Panc1 (cell line): ENCODE measurements at regions not wholly inside any gene's neighbourhood (a gene's known extent, or its start where the extent isn't known, plus 50 kb on each side); places are given as distances from the start of the nearest gene placed in this dataset.
A peak's percentile ranks its signal among the peaks of the same experiment; 100 is the strongest.

Experiments used
- ATAC-seq: fragments of 200-7000 bp; cut with Tn5 transposase; 2 replicates; pipeline ENCODE4 v1.9.1; 2020; ENCODE audit warnings: mild to moderate bottlenecking, moderate library complexity
- BruUV-seq: library from RNA; stranded (reverse); fragments of 400-500 nt; replicated peaks from 2 replicates; lab custom pipeline; 2021; lab: Mats Ljungman, UMichigan
- CTCF ChIA-PET: fragments of 300-600 bp; sonication (Branson Sonifier 250); formaldehyde crosslinking; loops from one replicate; lab custom pipeline; 2022; ENCODE audit warnings: antibody characterized with exemption; lab: Charles Lee
- POLR2A ChIA-PET: fragments of 300-600 bp; sonication (Branson Sonifier 250); formaldehyde crosslinking; loops from one replicate; lab custom pipeline; 2022; ENCODE audit warnings: antibody characterized with exemption; lab: Charles Lee
- DNase-seq: peaks from one replicate; pipeline ENCODE4 v3.0.0-alpha.2; 2010; ENCODE audit warnings: low read depth, low spot score
- H3K27ac ChIP-seq: 2 replicates; pipeline ENCODE4 v1.5.1; 2011; ENCODE audit warnings: mild to moderate bottlenecking, low read length, inconsistent platforms
- H3K27me3 ChIP-seq: fragments of 200-500 bp; sonication (Bioruptor generic); 2 replicates; pipeline ENCODE4 v1.6.0; 2014; ENCODE audit warnings: low read length, inconsistent platforms; ENCODE audit not compliant: control insufficient read depth, insufficient read depth
- H3K36me3 ChIP-seq: fragments of 200-500 bp; sonication (Bioruptor generic); 2 replicates; pipeline ENCODE4 v1.5.1; 2014; ENCODE audit warnings: inconsistent platforms, mild to moderate bottlenecking, low read length, moderate library complexity; ENCODE audit not compliant: control insufficient read depth, insufficient read depth
- H3K4me1 ChIP-seq: 2 replicates; pipeline ENCODE4 v1.5.1; 2011; ENCODE audit warnings: inconsistent platforms, mild to moderate bottlenecking, low read length, moderate library complexity; ENCODE audit not compliant: control insufficient read depth, insufficient read depth
- H3K4me3 ChIP-seq, 2 experiments: 2 replicates each; pipeline ENCODE4 v1.5.1; 2011 to 2012; ENCODE audit warnings: low read depth in 2 of 2, low read length in 2 of 2, mild to moderate bottlenecking in 2 of 2, inconsistent platforms in 1 of 2, moderate library complexity in 1 of 2
- H3K9me3 ChIP-seq: fragments of 200-500 bp; sonication (Bioruptor generic); 2 replicates; pipeline ENCODE4 v1.5.1; 2014; ENCODE audit warnings: low read depth, mild to moderate bottlenecking, inconsistent platforms, low read length, moderate library complexity; ENCODE audit not compliant: control insufficient read depth, insufficient read depth
- CTCF ChIP-seq: fragments of 450-650 bp; IDR thresholded peaks from 2 replicates; pipeline ENCODE4 v1.5.1; 2017; ENCODE audit warnings: mild to moderate bottlenecking
- POLR2AphosphoS5 ChIP-seq: IDR thresholded peaks from 2 replicates; pipeline ENCODE4 v1.6.1; 2012; ENCODE audit warnings: mild to moderate bottlenecking, low read depth, low read length, moderate library complexity
- SIN3A ChIP-seq: IDR thresholded peaks from 2 replicates; pipeline ENCODE4 v1.6.1; 2012; ENCODE audit warnings: low read depth, mild to moderate bottlenecking, low read length, moderate library complexity, borderline replicate concordance; ENCODE audit not compliant: insufficient read depth
- TCF7L2 ChIP-seq: IDR thresholded peaks from 2 replicates; pipeline ENCODE4 v1.6.1; 2011; ENCODE audit warnings: mild to moderate bottlenecking, low read depth, low read length, inconsistent platforms
- in situ Hi-C: cut with HindIII; loops from 2 replicates; pipeline ENCODE4 v1.10.0; 2016; ENCODE audit warnings: low sequenced_read_pairs, low pct_unique_long_range_greater_than_20kb
- intact Hi-C: fragments of 100-400 bp; cut with micrococcal nuclease; formaldehyde crosslinking; loops from one replicate; pipeline ENCODE4 v1.10.0; 2022; ENCODE audit not compliant: unreplicated experiment

GRCh38 chr5:136886608-136887007, 521.3 kb upstream of the TRPC7 start:
- intact Hi-C loops (no loop called here), in situ Hi-C loops (no loop called here)
- ChIA-PET POLR2A (no interaction called here), CTCF (no interaction called here)
- BruUV-seq: no TSS peak
- Histone ChIP-seq H3K4me1 (no peaks in the 10 kb centered on the region), H3K4me3 (no peak overlapping the region), H3K27ac (no peak overlapping the region), H3K36me3 (no peaks in the 10 kb centered on the region), H3K27me3 (no peaks in the 10 kb centered on the region), H3K9me3 (no peaks in the 10 kb centered on the region)
- peak; percentile 22 for DNase-seq
- ATAC-seq: no peak
- no peak for TF ChIP-seq CTCF

DNA sequence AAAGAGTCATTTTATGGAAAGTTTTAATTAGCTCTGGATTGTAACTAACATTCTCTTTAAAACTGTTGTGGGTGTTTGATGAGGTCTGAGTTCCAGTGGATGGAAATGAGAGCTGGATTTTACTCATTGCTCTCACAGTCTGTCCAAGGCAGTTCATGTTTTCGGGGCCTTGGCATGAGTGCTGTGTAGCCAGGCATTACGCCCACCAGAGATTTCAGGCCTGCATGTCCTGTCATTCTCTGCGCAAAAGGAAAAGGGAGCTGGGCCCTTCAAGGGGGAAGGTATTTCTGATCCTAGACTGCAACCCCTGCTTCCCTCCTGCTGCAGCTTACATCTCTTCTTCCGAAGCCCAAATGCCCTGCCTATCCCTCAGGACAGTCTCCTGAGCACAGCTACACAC, 499.6 kb upstream of the TRPC7 start:
- no peaks in the 10 kb centered on the region for H3K36me3 ChIP-seq
- DNase-seq (no peak), ATAC-seq (no peak)
- TF ChIP-seq CTCF (no peak), POLR2AphosphoS5 (no peak), TCF7L2 (no peak), SIN3A (no peak)
- BruUV-seq: no TSS peak
- no peaks in the 10 kb centered on the region for H3K27me3 ChIP-seq
- in situ Hi-C loops (no loop called here), intact Hi-C loops (no loop called here)
- POLR2A ChIA-PET: no interaction called here
- no peak overlapping the region for H3K27ac ChIP-seq
- H3K9me3 ChIP-seq: no peaks in the 10 kb centered on the region
- CTCF ChIA-PET: no interaction called here
- no peak overlapping the region for H3K4me3 ChIP-seq
- H3K4me1 ChIP-seq: no peaks in the 10 kb centered on the region

DNA sequence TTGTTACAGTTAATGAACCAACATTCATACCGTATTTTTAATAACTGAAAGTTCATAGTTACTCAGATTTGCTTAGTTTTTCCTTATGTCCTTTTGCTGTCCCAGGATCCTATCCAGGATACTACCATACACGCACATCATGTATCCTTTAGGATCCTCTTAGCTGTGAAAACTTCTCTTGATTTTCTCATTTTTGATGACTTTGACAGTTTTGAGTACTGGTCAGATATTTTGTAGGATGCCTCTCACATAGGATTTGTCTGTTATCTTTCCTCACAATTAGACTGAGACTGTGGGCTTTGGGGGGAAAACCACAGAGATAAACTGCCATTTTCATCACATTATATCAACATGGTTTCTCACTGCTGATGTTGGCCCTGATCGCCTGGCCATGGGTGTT, 491.3 kb upstream of the TRPC7 start:
- CTCF ChIA-PET: no interaction called here
- in situ Hi-C loops: no loop called here

More for the DNA sequence above, 491.3 kb upstream of the TRPC7 start:
- POLR2A ChIA-PET: no interaction called here
- Histone ChIP-seq H3K27me3 (no peaks in the 10 kb centered on the region), H3K4me3 (no peak overlapping the region), H3K27ac (no peak overlapping the region), H3K4me1 (no peaks in the 10 kb centered on the region), H3K9me3 (no peaks in the 10 kb centered on the region), H3K36me3 (no peaks in the 10 kb centered on the region)
- intact Hi-C loops: no loop called here
- ATAC-seq (no peak), DNase-seq (no peak)
- TF ChIP-seq SIN3A: no peak
- TF ChIP-seq CTCF: no peak
- BruUV-seq: no TSS peak
